Activated CD4-positive, alpha-beta T cell treated with anti-CD3 and anti-CD28 coated beads, Interleukin-10, Interleukin-2, amounts not matched to agents 100 ng/mL and 50 ng/mL, durations not matched to agents 16 hours and 8 hours (primary cell): ENCODE measurements at regions not wholly inside any gene's neighbourhood (a gene's known extent, or its start where the extent isn't known, plus 50 kb on each side); places are given as distances from the start of the nearest gene placed in this dataset.

Experiments used
- DNase-seq: peaks from one replicate; pipeline ENCODE4 v3.0.0-alpha.2; 2020

GRCh38 chr1:91092503-91092902 is 70.7 kb upstream of the ZNF644 start:
- no peak for DNase-seq

- DNase-seq: no peak
Observed at GRCh38 chr1:91091812-91092211, 70.0 kb upstream of the ZNF644 start.

GRCh38 chr1:91080650-91081049 is 58.8 kb upstream of the ZNF644 start:
- no peak for DNase-seq

- no peak for DNase-seq
Observed at GRCh38 chr1:91078859-91079258, 57.0 kb upstream of the ZNF644 start.

- no peak for DNase-seq
Observed at GRCh38 chr1:91076834-91077233, 55.0 kb upstream of the ZNF644 start.

GRCh38 chr1:91075233-91076135 is 53.6 kb upstream of the ZNF644 start:
- no peak for DNase-seq

- no peak for DNase-seq
Observed at GRCh38 chr1:91073299-91073698, 51.5 kb upstream of the ZNF644 start.

- DNase-seq: no peak
Observed at GRCh38 chr1:91071838-91072237, 50.0 kb upstream of the ZNF644 start.
